Activated CD8-positive, alpha-beta memory T cell treated with anti-CD3 and anti-CD28 coated beads, Interleukin-2, amount 50 U/mL, for 1 hour (primary cell): ENCODE measurements at regions not wholly inside any gene's neighbourhood (a gene's known extent, or its start where the extent isn't known, plus 50 kb on each side); places are given as distances from the start of the nearest gene placed in this dataset.

ENCODE experiments used
- DNase-seq: peaks from one replicate; pipeline ENCODE4 v3.0.0-alpha.2; 2020; ENCODE audit errors: extremely low read depth

DNA sequence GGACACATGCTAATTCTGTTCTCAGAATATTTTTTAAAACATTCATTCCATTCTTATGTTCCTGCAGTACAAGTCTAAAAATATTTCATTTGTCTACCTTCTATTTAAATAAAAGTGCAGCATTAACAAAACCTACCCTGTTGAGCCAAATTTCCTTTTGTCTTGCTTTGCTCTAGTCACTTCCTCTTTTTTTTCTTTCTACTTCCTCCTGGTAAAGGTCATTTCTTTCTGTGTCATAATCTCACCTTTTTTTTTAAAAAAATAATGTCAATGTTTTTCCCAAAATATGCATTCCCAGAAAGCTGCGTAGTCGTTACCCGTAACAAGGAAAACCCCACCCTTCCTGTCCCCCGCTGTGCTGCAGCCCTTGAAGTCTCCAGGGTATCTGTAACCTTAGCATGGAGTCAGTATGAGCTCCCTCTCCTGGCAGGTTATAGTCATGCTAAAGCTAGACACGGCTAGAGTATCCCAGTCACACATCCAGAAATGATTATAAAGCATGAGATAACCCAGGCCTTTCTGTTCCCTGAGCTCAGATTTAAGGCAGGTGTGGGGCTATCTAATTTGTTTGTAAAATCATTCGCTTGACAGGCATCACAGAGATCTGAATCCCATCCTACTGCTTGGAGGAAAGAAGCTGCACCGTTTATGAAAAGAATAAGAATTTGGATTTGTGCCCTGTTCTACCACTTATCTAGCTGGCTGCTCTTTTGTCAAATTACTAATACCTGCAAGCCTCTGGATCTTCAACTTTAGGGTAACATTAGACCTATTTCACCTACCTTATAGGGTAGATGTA lies 51.1 kb upstream of the EED start:
- DNase-seq, result peak; percentile 30

DNA sequence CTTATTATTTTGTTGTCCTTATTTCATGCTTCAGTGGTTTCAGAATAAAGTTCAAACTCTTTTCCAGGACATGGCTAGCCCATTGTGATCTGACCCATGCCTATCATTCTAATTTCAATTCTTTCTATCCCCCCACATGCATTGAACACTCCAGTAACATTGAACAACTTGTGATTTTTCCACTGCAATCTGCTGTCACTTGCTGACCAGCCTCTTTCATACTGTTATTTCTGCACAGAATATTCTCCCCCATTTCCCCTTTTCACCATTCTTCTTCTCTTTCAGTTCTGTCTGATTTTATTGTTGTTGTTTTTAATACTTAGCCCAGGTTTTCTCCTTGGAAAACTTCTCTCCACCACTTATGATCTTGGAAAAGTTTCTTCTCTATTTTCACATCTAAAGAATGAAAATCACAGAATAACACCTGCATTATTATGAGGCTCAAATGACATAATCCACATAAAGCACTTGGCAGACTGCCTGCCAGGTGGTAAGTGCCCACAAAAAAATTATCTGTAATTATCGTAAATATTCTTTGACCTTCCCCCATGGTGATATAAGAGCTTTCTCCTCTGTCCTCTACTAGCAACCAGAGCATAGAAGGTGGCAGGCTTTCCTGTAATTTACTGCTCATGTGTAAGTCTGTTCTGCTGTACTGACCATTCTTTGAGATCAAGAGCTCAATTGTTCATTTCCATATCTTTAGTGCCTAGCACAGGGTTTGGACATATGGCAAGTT lies 51.9 kb upstream of the EED start:
- no peak for DNase-seq

GRCh38 chr11:86191874-86192273 lies 52.7 kb upstream of the EED start:
- no peak for DNase-seq

GRCh38 chr11:86187027-86187426 lies 57.5 kb upstream of the EED start:
- DNase-seq, result no peak

DNA sequence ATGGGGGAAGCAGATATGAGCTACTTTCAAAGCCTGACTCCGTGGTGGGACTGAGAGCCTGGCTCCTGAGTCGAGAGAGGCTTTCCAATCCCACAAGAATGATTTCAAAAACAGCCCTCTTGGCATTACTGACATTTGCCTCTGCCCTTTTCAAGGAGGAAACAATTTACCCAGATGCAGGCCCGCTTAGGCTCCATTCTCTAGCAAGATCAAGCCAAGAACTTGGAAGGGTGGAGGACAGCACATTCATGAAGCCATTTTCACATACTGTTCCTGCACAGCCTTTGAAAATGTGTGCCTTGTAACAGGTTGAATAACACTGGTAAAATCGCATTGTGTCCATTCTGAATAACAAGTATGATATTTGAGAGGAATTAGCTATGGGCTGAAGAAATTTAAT lies 58.2 kb upstream of the EED start:
- no peak for DNase-seq

GRCh38 chr11:86185381-86185750 lies 59.2 kb upstream of the EED start:
- no peak for DNase-seq

DNA sequence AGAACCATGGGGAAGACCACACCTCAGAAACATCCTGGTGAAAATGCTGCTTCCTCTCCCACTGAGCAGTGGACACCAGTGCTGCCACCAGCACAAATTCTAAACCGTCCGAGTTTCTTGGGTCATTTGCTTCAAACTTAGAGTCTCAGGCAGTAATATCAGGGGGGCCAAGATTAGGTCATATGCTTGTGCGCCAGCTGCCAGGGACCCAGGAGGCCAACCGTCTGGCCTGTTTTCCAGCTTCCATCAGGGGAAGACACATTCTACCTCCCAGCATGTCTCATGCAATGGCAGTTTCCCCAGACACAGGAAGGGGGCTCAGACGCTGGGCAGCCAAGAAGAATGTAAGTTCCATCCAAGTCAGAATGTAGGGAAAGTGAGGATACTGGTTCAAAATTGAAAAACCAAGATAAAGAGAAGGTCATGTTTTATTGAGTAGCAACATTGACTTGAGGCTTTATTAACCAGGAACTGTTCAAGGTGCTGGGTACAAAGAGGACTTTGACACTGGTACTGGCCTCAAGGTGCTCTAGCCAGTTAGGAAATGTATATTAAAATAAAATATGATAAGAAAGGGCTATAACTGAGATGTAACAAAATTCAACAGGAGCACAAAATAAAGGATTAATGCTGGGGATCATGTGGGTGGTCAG lies 59.7 kb upstream of the EED start:
- DNase-seq, result no peak

DNA sequence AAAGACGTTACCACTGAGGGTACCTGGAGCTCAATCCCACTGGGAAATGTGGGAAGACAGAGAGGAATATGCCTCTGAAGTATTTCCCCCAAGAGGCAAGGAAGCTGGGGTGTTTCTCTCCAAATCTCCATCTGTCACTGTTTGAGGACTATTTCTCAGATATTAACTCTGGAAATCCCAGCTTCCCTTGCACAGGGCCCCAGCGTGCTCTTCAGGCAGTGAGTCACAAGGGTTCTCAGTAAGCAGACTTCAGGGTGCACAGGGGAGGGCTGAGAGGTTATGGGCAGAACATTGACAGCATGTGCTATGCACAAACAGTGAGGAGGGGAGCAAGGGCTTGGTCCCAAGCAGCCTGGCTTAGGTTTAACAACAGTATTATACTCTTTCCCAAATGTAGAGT lies 60.9 kb upstream of the EED start:
- DNase-seq, result no peak

DNA sequence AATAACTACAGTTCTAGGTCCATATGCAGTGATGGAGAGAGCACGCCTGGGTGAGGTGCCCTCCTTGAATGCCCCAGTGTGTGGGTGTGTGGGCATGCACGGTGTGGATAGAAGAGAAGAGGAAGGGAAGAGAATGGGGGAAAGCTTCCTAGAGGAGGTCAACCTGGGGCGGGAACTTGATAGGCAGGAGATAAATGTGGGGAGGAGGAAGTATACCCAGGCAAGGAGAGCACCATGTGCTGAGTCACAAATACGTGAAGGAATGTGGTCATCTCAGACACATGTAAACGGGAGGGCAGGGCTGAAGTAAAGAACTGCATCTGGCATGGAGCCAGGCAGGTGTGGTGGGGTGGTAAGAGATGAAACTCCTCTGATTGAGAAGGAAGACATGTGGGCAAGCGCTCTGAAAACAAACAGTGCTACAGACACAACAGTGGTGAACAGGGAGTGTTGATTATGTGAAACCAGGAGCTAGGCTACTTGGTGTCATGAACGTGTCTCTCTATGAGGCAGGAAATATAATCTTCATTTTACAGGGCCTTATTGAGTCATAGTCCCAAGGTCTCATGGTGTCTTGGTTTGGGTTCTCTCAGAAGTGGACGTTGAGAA lies 61.5 kb upstream of the EED start:
- DNase-seq, result no peak

DNA sequence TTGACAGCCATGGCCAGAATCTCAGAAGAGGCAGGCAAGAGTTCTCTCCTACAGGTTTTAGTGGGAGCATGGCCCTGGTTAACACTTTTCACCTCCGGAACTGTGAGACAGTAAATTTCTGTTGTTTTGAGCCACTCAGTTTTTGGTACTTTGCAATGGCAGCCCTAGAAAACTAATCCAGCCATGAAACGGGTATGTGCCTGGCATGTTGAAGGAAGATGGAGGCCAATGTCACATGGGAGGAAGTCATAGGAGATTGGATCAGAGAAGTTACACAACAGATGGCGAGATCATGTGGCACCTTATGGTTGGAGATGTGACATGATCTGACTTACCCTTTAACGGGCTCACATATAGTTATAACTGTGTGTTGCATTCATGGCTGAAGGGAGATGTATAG lies 63.2 kb upstream of the EED start:
- DNase-seq, result no peak

GRCh38 chr11:86180851-86181250 lies 63.7 kb upstream of the EED start:
- no peak for DNase-seq

DNA sequence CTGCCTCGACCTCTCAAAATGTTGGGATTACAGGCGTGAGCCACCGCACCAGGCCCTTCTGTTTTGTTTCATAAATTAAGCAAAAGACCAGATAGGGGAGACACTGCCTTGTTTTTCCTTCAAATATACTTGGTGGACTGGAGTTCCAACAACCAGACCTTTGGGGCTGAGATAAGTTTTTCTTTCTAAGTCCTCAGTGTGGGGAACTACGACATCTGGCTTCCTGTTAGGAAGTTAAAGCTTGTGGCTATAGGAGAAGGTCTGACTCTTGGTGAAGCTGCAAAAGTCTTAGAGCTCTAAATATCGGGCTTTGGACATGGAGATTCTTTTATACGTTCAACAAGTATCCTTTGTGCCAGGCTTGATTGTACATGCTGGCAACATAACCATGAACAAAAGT lies 64.1 kb upstream of the EED start:
- no peak for DNase-seq

DNA sequence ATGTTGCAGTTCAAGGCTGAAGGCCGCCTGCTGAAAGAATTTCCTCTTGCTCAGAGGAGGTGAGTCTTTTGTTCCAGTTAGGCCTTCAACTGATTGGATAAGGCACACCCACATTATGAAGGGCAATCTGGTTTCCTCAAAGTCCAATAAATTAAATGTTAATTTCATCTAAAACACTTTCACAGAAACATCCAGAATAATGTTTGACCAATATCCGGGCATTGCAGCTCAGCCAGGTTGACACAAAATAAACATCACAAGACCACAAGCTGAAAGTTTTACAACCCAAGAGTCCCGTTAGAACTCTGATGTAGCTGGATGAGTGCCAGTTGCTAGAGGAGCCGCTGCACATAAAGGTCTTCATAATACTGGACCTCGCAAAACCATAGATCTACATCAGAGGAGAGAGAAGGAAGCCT lies 64.9 kb upstream of the EED start:
- DNase-seq, result no peak

DNA sequence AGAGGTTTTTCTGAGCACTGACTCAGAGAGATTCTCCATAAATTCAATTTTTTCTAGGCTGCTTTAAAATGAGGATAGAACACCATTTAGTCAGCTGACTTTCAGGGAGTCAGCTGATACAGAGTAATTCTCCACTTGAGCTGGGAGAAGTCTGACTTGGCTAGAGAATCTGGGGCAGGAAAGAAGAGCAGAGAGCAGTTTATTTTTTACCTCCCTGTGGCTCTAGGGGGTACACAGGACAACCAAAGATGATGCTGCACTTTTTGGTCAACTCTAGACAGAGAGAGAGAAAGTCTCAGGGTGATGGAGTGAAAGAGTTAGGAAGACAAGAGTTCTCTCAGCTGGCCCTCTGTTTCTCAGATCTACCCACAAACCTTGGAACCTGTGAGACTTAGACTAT lies 67.3 kb upstream of the EED start:
- no peak for DNase-seq

- no peak for DNase-seq
Measured at GRCh38 chr11:86176165-86176884, 68.2 kb upstream of the EED start.

- no peak for DNase-seq
Measured at GRCh38 chr11:86175626-86176025, 68.9 kb upstream of the EED start.

DNA sequence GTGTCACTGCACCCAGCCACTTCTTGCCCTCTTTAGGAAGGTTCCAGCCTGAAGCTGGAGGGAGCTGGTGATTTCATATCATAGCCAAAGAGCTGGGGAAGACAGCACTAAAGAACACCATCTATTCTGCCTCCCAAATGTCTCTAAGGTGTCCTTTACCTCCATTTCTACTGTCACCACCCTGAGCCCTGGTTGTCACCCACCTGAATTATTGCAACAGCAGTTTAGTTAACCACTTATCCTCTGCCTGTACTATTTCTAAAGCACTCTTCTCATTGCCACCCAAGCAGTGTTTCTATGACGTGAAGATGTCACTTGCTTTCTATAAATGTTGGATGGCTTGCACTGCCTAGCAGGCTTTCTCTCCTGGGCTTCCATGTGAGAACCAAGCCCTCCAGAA lies 69.4 kb upstream of the EED start:
- DNase-seq, result no peak

DNA sequence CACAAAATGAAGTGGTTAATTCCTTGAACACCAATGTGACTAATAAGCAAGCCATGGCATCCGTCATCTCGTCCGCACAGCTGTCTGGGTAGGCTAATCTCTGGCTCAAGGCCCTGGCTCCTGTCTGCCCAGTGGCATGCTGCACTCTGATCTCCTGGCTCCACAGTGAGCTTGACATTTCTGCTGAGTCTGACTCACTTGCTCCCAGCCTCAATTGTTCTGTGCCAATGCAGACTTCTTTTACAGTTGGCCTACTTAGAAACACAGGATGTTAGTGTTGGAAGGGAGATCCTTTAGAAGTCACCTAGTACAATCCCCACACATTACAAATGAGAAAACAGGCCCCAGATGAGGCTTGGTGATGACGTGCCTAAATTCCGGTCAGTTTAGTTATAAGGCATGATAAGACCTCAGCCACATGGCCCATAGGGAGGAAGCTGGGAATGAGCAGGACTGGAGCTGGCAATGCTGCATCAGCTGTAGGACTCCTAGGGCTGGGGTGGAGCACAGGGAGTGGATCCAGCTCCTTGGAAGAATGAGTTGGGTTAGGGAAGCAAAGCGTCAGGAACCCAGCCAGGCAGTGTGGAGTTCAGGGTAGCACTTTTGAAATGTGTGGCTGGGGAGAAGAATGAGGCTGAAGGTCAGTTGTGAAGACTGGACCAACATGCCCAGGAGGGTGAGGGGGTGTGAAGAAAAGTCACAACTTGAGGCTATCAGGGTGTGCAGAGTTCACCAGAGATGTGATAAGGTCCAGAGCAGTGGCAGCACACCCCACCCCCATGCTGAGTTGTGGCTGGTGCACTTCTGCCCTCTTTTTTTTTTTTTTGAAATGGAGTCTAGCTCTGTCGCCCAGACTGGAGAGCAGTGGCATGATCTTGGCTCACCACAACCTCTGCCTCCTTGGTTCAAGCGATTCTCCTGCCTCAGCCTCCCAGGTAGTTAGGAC lies 70.2 kb upstream of the EED start:
- DNase-seq, result no peak

- no peak for DNase-seq
Measured at GRCh38 chr11:86172894-86173293, 71.7 kb upstream of the EED start.

DNA sequence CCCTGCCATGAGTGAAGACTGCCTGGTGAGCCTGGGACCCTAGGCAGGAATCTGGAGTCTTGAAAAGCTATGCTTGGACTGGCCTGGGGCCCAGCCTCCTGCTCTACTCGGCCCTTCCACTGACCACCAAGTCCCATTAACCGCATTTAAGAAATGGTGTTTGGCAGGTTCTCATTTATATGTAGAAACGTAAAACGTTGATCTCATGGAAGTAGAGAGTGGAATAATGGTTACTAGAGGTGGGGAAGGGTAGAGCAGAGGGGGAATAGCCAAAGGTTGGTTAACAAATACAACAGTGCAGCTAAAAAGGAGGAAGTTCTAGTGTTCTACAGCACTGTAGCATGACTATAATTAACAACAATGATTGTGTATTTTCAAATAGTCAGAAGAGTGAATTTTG lies 72.9 kb upstream of the EED start:
- no peak for DNase-seq
